ENCODE measurements at regions not wholly inside any gene's neighbourhood (a gene's known extent, or its start where the extent isn't known, plus 50 kb on each side); places are given as distances from the start of the nearest gene placed in this dataset.

DNA sequence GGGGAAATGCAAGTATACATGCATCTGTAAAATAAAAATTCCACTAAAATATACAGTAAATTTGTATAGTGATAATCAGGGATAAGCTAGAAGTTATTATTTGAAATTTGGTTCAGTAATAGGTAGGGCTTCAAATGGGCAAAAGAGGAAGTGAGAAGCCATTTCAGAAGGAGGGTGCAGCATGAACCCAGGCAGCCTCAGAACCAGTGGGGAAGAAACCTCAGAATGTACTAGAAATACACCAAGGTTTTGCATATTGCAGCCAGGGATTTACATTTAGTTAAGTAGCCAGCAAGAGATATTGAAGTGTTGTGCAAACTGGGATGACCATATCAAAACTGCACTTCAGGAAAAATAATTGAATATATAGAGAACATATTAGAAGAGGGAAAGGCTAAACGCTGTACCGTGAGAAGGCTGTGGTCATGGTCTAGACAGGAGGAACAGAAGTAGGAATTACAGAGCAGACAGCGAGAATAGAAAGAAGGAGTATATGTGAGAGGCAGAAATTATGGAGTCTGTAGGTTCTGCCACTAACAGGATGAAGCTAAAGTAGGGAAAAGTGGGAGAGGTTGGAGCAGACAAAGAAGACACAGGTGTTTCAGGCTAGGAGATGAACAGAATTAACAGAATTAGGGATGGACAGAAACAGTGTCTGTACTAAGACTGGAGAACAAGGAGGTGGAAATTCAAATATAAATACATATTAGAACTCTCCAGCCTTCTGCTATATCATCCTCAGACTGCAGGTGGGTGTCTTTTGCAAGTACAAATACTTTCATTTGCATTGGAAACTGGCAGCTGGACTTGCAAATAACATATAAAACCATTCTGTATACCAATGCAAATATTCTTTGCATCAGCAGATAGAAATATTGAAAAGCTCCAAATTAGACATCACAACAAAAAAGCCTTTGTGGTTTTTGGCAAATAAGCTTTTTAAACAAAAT, 335.6 kb downstream of the ZNF608 start:
- no peak for DNase-seq

DNA sequence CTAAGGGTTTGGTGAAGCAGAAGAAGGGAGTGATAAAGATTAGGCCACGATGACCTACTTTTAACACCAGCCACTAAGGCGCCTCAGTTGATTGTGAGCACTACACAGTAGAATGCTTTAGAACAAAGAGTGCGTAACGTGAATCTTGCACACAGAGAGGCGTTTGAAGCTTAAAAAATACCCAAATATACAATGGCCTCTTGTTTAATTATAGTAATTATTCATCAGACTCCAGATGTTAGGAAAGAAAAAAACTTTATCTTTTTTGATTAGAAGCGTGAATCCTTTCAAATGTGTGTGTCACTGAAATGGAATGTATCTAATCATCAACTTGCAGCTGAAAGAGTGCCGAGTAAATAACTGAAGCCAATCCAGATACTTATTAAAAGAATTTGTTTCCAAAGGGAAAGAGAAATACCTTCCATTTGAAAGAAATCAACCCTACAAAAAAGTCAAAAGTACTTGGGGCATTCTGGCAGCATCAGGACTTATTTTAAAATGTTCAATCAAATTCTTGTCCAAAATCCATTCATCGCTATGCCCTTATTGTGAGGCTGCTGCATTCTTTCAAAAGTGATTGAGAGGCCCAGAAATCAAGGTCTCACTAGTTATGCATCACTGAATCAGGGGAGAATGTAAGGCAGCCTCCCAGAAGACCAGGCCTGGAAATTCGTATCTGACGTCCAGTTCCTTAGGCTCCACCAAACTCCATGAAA, 337.5 kb downstream of the ZNF608 start:
- DNase-seq: no peak

DNA sequence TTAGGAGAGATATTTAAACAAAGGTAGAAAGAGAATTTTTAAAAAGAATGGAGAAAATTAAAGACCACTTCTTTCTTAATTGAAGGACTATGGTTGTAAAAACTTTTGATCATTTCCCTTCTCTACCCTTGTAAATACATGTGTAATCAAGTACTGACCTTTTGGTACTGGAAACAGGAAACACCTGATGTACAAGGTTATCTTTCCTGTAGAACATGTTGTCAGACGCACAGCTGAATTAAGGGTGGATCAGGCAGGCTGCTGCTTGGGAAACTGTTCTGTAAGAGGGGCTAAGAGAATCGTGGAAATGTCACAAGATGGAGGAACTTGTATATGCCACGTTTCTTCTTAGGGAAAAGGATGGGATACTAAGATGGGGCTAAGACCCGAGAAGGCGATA, 341.6 kb downstream of the ZNF608 start:
- DNase-seq: no peak

DNA sequence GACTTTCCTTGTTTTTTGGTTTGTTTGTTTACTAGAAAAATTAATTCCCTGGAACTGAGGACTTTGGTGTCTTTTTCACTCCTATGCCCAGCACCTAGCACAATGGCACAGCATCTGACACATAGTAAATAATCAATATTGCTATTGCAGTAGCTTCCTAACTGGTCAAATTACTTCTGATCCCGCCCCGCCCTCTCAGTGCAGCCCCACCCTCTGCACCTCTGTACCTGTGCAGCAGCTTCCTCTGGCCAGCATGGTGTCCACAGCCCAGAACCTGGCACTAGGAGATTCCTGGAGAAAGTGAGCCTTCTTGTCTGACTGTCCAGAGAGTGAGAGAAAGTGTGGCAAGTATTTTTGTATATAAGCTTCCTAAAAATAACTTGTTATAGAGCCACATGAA, 343.2 kb downstream of the ZNF608 start:
- no peak for DNase-seq

GRCh38 chr5:124402144-124402581, 344.3 kb downstream of the ZNF608 start:
- no peak for DNase-seq

- DNase-seq: no peak
Observed at GRCh38 chr5:124401476-124402143, 344.8 kb downstream of the ZNF608 start.

GRCh38 chr5:124399426-124399961, 346.9 kb downstream of the ZNF608 start:
- DNase-seq: no peak

GRCh38 chr5:124398460-124398859, 348.0 kb downstream of the ZNF608 start:
- DNase-seq: no peak

GRCh38 chr5:124397317-124397716, 349.1 kb downstream of the ZNF608 start:
- no peak for DNase-seq

- DNase-seq: no peak
Observed at GRCh38 chr5:124395926-124396325, 350.5 kb downstream of the ZNF608 start.

DNA sequence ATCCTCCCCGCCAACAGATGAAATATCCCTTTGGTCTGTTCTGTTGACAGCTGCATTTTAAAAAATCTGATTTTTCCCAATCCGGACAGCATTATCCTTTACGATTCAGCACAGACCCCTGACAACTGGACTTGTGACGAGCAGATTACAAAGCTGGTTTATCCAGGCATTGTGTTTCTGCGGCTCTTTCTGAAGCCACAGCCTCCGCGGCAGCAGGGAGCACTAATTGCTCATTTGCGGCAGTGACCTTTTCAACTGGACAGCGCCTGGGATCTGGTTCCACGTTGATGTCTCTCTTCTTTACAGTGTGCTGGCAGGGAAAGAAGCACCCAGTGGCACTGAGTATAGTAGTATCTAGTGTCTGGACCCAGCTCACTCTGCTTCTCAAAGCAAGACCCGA, 351.2 kb downstream of the ZNF608 start:
- DNase-seq: no peak

DNA sequence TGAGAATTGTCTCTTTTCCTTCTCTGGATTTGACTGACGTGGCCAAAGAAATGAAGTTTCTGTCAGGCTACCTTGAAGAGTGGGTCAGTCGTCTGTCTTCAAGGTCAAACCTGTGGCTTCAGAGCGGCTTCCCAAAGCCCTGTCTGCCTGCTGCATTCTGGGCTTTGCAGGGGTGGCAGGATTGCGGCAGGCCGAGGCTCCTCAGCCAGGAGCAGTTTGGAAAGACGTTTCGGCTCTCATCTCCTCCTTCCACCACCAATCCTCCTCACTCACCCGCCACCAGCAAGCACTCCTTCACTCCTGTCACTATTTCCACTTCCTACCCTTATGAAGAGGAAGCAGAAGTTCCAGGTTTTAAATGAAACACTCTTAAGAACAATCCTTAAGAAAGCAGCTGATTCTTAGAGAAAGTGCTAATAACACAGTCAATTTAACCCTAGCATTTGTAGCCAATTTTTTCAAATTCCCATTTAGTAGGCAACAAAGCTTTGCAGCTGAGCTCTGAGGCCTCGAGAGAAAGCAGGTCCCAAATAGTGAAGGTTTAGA, 351.7 kb downstream of the ZNF608 start:
- DNase-seq: no peak

DNA sequence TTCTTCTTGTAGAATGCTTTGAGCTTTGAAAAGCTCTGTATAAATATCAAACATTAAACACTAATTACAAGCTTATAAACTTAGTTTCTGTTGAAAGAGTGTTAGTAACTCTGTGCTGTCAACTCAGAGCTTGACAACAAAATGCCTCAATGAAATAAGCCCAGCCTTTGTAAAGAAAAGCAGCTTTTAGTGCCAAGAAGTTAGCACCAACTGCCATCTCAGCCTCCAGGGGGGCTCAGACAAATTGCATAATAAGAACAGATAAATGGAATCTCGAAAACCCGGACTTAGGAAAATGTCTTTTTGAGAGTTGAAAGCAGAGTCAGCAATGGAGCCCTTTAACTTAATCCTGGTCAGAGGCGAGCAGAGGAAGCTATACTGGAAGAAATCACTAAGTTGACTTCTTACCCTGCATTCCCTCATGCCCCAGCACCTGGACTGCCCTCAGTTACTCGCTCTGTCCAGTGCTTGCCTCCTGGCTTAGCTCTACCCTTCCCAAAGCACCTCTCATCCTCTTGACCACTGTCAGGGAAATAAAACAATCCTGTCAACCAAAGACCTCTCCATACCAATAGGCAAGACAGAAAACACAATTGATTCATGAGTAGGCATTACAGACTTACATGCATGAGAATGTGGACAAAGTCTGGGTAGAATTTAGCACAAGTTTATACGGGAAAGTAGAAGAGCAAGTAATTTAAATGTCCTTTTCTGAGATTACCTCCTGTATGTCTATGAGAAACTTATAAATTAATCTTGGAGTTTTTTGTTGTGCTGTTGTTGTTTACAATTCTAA, 352.7 kb downstream of the ZNF608 start:
- DNase-seq: no peak

- DNase-seq: no peak
Observed at GRCh38 chr5:124383693-124384092, 362.7 kb downstream of the ZNF608 start.

DNA sequence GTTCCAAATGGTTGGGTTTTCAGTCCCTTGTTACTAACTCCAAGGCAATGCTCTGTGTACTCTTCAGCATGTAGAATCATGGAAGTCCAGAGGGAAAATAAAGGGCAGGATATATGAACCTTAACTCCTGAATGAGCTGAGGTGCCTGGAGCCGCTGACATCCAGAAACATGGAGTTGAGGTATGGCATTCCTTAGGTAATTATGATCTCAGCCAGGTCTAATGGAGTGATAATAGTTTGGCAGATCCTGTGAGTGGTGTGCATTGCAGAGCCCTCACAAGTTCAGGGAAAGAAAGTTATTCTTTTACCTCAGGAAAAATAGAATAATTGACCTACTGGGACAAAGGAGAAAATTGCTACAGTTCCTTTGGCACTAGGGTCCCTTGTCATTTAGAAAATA, 369.1 kb downstream of the ZNF608 start:
- DNase-seq: no peak

DNA sequence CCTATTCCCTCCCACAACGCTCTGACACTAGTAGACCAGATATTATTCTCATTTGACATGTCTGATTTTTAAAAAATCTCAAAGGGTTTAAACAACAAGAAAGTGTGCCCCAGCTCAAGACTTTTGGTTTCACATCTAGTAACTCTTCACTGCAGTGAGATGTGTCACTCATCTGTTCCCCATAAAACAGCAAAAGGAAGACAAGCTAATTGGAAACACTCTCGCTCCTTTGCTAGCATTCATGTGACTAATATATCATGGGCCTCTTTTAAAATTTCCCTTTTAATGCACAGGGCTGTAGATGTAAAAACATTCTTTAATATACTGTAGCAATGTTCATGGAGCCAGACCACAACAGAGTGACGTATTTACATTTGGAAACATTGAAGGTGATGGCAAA, 372.6 kb downstream of the ZNF608 start:
- DNase-seq: no peak

DNA sequence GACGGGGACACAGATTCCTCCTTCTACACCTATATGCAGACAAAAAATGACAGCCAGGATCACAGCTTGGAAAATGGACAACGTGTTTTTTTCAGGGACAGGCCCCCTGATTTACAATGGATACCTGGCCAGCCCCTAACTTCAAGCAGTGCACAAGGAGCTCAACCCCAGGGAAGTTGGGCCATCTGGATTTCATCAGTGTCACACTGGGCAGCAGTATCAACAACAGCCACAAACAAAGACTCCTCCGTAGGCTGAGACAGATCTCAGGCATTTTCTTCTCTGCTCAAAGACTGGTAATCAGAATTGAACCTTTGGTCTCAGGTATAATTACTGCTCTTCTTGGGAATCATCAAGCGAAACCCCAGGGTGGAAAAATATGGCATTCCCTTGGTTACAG, 374.0 kb downstream of the ZNF608 start:
- no peak for DNase-seq

DNA sequence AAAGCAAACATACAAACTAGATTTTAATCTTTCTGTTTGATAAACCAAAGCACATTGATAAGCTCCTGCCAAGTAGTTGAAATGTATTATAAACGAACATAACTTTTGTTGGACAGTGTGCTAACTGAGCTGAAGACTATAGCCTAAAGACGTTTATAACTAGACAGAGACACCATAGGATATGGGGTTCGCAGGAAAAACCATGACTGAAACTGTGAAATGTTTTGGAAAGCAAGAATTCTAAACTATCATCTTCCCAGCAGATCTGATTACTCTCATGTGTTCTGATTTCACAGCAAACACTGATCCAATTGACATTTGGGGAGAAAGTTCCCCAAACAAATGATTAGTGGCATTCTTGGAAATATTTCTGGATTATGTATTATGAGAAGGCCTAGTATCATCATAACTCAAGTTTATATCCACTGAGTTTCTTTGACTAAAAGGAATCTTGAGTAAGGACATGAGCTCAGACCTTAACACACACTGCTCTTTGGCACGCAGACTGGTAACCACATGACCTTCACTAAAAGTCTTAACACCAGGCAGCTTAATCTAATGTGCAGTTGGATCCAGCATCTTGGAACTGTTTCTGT, 375.2 kb downstream of the ZNF608 start:
- DNase-seq: no peak

- DNase-seq: no peak
Observed at GRCh38 chr5:124370601-124371000, 375.8 kb downstream of the ZNF608 start.

GRCh38 chr5:124365361-124365801, 381.1 kb downstream of the ZNF608 start:
- no peak for DNase-seq

DNA sequence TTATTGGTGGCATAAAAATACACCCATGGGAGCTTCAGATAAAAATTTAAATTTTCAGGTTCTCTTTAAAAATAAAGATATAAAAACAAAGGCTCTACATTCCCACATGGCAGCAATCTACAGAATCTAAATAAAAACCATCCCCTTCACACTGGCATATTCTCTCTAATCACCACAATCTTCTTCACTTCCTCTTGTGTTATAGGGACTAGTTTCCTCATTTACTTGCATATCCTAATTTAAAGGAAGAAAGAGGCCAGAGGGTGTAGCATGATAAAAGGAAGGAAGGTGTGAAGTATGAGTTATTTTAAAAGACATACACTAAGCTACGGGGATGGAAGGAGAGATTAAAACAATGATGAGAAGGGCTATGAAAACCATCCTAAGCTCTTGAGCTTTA, 390.5 kb downstream of the ZNF608 start:
- no peak for DNase-seq

DNA sequence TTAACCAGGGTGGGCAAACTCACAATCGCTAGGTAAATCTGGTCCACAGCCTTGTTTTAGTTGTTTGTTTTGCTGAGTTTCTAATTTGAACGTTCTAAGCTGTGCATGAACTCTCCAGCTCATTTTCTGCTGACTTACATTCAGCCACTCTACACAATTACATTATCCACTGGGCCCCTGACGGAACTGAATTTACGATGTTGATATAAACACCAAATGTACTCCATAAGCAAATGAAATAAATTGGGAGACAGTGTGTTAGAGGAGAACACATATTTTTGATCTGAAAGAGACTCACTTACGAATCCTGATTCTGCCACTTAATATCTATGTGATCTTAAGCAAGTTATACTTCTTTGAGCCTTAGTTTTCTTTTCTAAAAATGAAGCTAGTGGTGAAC, 393.4 kb downstream of the ZNF608 start:
- DNase-seq: no peak

Data from cortex of kidney (tissue), 1 donor.